ENCODE measurements at regions not wholly inside any gene's neighbourhood (a gene's known extent, or its start where the extent isn't known, plus 50 kb on each side); places are given as distances from the start of the nearest gene placed in this dataset.

GRCh38 chr1:164021813-164022212 lies 537.2 kb upstream of the PBX1 start:
- Histone ChIP-seq H3K27ac (ENCODE audit: low read depth, low read length, severe bottlenecking) (no peak overlapping the region), H3K4me1 (ENCODE audit: control insufficient read depth, insufficient read depth, low read length, poor library complexity, severe bottlenecking) (no peaks in the 10 kb centered on the region), H3K4me3 (ENCODE audit: extremely low read depth, insufficient read depth, low read length, poor library complexity, severe bottlenecking) (no peak overlapping the region), H3K36me3 (ENCODE audit: control insufficient read depth, insufficient read depth, low read length) (no peaks in the 10 kb centered on the region), H3K9me3 (ENCODE audit: control insufficient read depth, low read length) (no peaks in the 10 kb centered on the region)
- WGBS, 2 experiments (ENCODE audit: insufficient coverage in 2 of 2): no CpG with 5 or more reads among the region's 1 CpG

GRCh38 chr1:164033782-164034181 lies 525.2 kb upstream of the PBX1 start:
- H3K36me3 ChIP-seq (ENCODE audit: control insufficient read depth, insufficient read depth, low read length): no peaks in the 10 kb centered on the region
- no peak overlapping the region for H3K27ac ChIP-seq (ENCODE audit: low read depth, low read length, severe bottlenecking)
- H3K4me1 ChIP-seq (ENCODE audit: control insufficient read depth, insufficient read depth, low read length, poor library complexity, severe bottlenecking): no peaks in the 10 kb centered on the region
- H3K4me3 ChIP-seq (ENCODE audit: extremely low read depth, insufficient read depth, low read length, poor library complexity, severe bottlenecking): no peak overlapping the region
- WGBS, 2 experiments (ENCODE audit: insufficient coverage in 2 of 2): no CpG with 5 or more reads among the region's 1 CpG
- no peaks in the 10 kb centered on the region for H3K9me3 ChIP-seq (ENCODE audit: control insufficient read depth, low read length)

DNA sequence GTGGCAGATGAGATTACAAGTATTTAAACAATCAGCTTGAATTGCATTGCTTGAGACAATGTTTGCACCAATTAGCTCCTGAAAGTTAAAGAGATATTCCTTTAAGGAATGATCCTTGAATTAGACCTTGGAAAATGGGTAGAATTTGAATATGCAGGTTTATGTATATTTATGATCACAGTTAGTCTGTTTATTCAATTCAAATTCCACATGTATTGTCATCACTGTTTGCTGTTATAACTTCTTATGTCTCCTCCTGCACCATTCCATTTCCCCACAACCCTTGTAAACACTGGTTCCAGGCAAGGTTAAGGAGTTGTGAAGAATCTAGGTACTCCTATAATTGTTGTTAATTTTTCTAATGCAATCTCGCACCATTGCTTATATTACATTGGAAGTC lies 518.2 kb upstream of the PBX1 start:
- H3K9me3 ChIP-seq (ENCODE audit: control insufficient read depth, low read length): no peaks in the 10 kb centered on the region
- H3K4me3 ChIP-seq (ENCODE audit: extremely low read depth, insufficient read depth, low read length, poor library complexity, severe bottlenecking): no peak overlapping the region
- no peaks in the 10 kb centered on the region for H3K36me3 ChIP-seq (ENCODE audit: control insufficient read depth, insufficient read depth, low read length)
- no peak overlapping the region for H3K27ac ChIP-seq (ENCODE audit: low read depth, low read length, severe bottlenecking)
- WGBS, 2 experiments (ENCODE audit: insufficient coverage in 2 of 2): no CpG with 5 or more reads among the region's 1 CpG
- no peaks in the 10 kb centered on the region for H3K4me1 ChIP-seq (ENCODE audit: control insufficient read depth, insufficient read depth, low read length, poor library complexity, severe bottlenecking)

GRCh38 chr1:164051782-164052181 lies 507.2 kb upstream of the PBX1 start:
- 71% methylated on average over 1 of the region's 1 CpG; no CpG with 5 or more reads in 1 of the 2 experiments for WGBS, 2 experiments (ENCODE audit: insufficient coverage in 2 of 2)

DNA sequence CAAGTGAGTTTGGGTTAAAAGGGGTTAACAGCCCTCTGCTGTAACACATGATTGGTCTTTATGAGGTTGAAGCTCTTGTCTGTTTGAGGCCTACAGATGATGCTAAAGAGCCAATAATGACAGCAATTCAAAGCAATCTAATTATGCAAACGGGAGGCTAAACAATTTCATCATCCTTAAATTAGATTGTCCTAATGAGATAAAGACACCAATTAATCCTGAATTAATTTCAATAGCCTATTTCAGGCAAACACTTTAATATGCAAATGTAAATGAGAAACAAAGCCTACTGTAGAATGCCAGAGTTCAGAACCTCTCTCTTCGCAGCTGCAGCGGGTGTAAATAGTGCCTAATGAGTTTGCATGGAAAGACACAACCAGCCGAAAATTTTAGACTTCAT lies 504.7 kb upstream of the PBX1 start:
- no peaks in the 10 kb centered on the region for H3K9me3 ChIP-seq (ENCODE audit: control insufficient read depth, low read length)
- H3K27ac ChIP-seq (ENCODE audit: low read depth, low read length, severe bottlenecking): no peak overlapping the region
- WGBS, 2 experiments (ENCODE audit: insufficient coverage in 2 of 2): 83 to 93% methylated on average over 3 of the region's 4 CpGs
- H3K4me3 ChIP-seq (ENCODE audit: extremely low read depth, insufficient read depth, low read length, poor library complexity, severe bottlenecking): no peak overlapping the region
- H3K4me1 ChIP-seq (ENCODE audit: control insufficient read depth, insufficient read depth, low read length, poor library complexity, severe bottlenecking): peaks cover 4% of the 10 kb centered on the region
- H3K36me3 ChIP-seq (ENCODE audit: control insufficient read depth, insufficient read depth, low read length): no peaks in the 10 kb centered on the region

More at GRCh38 chr1:164051782-164052181, 507.2 kb upstream of the PBX1 start:
- Histone ChIP-seq H3K36me3 (ENCODE audit: control insufficient read depth, insufficient read depth, low read length) (no peaks in the 10 kb centered on the region), H3K4me3 (ENCODE audit: extremely low read depth, insufficient read depth, low read length, poor library complexity, severe bottlenecking) (no peak overlapping the region), H3K9me3 (ENCODE audit: control insufficient read depth, low read length) (no peaks in the 10 kb centered on the region), H3K27ac (ENCODE audit: low read depth, low read length, severe bottlenecking) (no peak overlapping the region), H3K4me1 (ENCODE audit: control insufficient read depth, insufficient read depth, low read length, poor library complexity, severe bottlenecking) (no peaks in the 10 kb centered on the region)

DNA sequence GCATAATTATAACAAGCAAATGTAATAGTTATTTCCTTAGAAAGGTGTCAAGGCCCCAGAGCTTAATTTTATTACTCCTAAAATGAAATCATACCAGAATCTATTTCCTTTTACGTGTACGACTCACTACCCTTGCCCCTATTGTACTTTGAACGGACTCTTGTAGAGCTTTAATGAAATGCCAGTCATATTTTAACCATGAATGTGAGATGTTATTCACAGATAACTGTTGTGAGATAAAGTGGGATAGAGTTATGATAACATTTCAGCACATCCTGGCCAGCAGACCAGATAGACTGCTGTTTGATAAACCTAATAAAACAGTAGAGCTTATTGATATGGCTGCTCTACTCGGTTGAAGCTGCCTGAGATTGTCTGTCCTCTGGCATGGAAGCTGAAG lies 500.8 kb upstream of the PBX1 start:
- Histone ChIP-seq H3K4me1 (ENCODE audit: control insufficient read depth, insufficient read depth, low read length, poor library complexity, severe bottlenecking) (peaks cover 4% of the 10 kb centered on the region), H3K36me3 (ENCODE audit: control insufficient read depth, insufficient read depth, low read length) (no peaks in the 10 kb centered on the region), H3K4me3 (ENCODE audit: extremely low read depth, insufficient read depth, low read length, poor library complexity, severe bottlenecking) (no peak overlapping the region), H3K27ac (ENCODE audit: low read depth, low read length, severe bottlenecking) (no peak overlapping the region), H3K9me3 (ENCODE audit: control insufficient read depth, low read length) (no peaks in the 10 kb centered on the region)
- WGBS, 2 experiments (ENCODE audit: insufficient coverage in 2 of 2): 77 to 100% methylated on average over 1 of the region's 4 CpGs

DNA sequence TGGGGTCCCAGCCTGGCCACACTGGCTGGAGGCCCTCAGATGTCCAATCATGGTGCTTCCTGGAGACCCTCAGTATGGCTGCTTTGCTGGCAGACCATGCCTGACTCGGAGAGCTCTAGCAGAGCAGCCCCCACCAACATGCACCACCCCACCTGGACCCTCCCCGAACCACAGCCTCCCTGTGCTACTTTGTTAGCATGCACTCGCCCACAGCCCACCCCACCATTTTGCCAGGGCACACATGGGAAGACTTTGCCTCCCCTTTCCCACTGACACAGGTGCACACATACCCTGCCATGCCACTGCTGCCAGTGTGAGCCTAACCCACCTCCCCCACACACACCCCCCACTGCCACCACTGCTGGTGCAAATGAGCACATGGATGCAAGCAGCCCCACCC lies 497.5 kb upstream of the PBX1 start:
- 90 to 100% methylated on average over 1 to 2 of the region's 3 CpGs for WGBS, 2 experiments (ENCODE audit: insufficient coverage in 2 of 2)
- no peak overlapping the region for H3K27ac ChIP-seq (ENCODE audit: low read depth, low read length, severe bottlenecking)
- peaks cover 4% of the 10 kb centered on the region for H3K4me1 ChIP-seq (ENCODE audit: control insufficient read depth, insufficient read depth, low read length, poor library complexity, severe bottlenecking)
- no peaks in the 10 kb centered on the region for H3K36me3 ChIP-seq (ENCODE audit: control insufficient read depth, insufficient read depth, low read length)
- H3K9me3 ChIP-seq (ENCODE audit: control insufficient read depth, low read length): no peaks in the 10 kb centered on the region
- no peak overlapping the region for H3K4me3 ChIP-seq (ENCODE audit: extremely low read depth, insufficient read depth, low read length, poor library complexity, severe bottlenecking)

- WGBS, 2 experiments (ENCODE audit: insufficient coverage in 2 of 2): 100% methylated on average over 1 of the region's 2 CpGs; no CpG with 5 or more reads in 1 of the 2 experiments
- no peak overlapping the region for H3K4me3 ChIP-seq (ENCODE audit: extremely low read depth, insufficient read depth, low read length, poor library complexity, severe bottlenecking)
- H3K9me3 ChIP-seq (ENCODE audit: control insufficient read depth, low read length): peaks cover 3% of the 10 kb centered on the region
- H3K36me3 ChIP-seq (ENCODE audit: control insufficient read depth, insufficient read depth, low read length): no peaks in the 10 kb centered on the region
- H3K27ac ChIP-seq (ENCODE audit: low read depth, low read length, severe bottlenecking): no peak overlapping the region
- H3K4me1 ChIP-seq (ENCODE audit: control insufficient read depth, insufficient read depth, low read length, poor library complexity, severe bottlenecking): no peaks in the 10 kb centered on the region
Observed at GRCh38 chr1:164064501-164064900, 494.5 kb upstream of the PBX1 start.

GRCh38 chr1:164071288-164071687 lies 487.7 kb upstream of the PBX1 start:
- no peak overlapping the region for H3K4me3 ChIP-seq (ENCODE audit: extremely low read depth, insufficient read depth, low read length, poor library complexity, severe bottlenecking)
- no CpG with 5 or more reads among the region's 2 CpGs for WGBS, 2 experiments (ENCODE audit: insufficient coverage in 2 of 2)
- no peak overlapping the region for H3K27ac ChIP-seq (ENCODE audit: low read depth, low read length, severe bottlenecking)
- no peaks in the 10 kb centered on the region for H3K4me1 ChIP-seq (ENCODE audit: control insufficient read depth, insufficient read depth, low read length, poor library complexity, severe bottlenecking)
- H3K36me3 ChIP-seq (ENCODE audit: control insufficient read depth, insufficient read depth, low read length): no peaks in the 10 kb centered on the region
- H3K9me3 ChIP-seq (ENCODE audit: control insufficient read depth, low read length): peaks cover 5% of the 10 kb centered on the region

GRCh38 chr1:164086832-164087231 lies 472.2 kb upstream of the PBX1 start:
- H3K27ac ChIP-seq (ENCODE audit: low read depth, low read length, severe bottlenecking): no peak overlapping the region
- no peaks in the 10 kb centered on the region for H3K4me1 ChIP-seq (ENCODE audit: control insufficient read depth, insufficient read depth, low read length, poor library complexity, severe bottlenecking)
- no peaks in the 10 kb centered on the region for H3K36me3 ChIP-seq (ENCODE audit: control insufficient read depth, insufficient read depth, low read length)
- no peaks in the 10 kb centered on the region for H3K9me3 ChIP-seq (ENCODE audit: control insufficient read depth, low read length)
- H3K4me3 ChIP-seq (ENCODE audit: extremely low read depth, insufficient read depth, low read length, poor library complexity, severe bottlenecking): no peak overlapping the region

GRCh38 chr1:164087906-164088453 lies 471.0 kb upstream of the PBX1 start:
- Histone ChIP-seq H3K4me1 (ENCODE audit: control insufficient read depth, insufficient read depth, low read length, poor library complexity, severe bottlenecking) (no peaks in the 10 kb centered on the region), H3K36me3 (ENCODE audit: control insufficient read depth, insufficient read depth, low read length) (no peaks in the 10 kb centered on the region), H3K4me3 (ENCODE audit: extremely low read depth, insufficient read depth, low read length, poor library complexity, severe bottlenecking) (no peak overlapping the region), H3K27ac (ENCODE audit: low read depth, low read length, severe bottlenecking) (no peak overlapping the region), H3K9me3 (ENCODE audit: control insufficient read depth, low read length) (peaks cover 5% of the 10 kb centered on the region)
- WGBS, 2 experiments (ENCODE audit: insufficient coverage in 2 of 2): 67 to 70% methylated on average over 4 to 5 of the region's 6 CpGs
